Gastroesophageal sphincter (tissue), 3 donors: ENCODE measurements at regions not wholly inside any gene's neighbourhood (a gene's known extent, or its start where the extent isn't known, plus 50 kb on each side); places are given as distances from the start of the nearest gene placed in this dataset.

Experiments
- EP300 ChIP-seq: sonication (generic); formaldehyde crosslinking; IDR thresholded peaks from one replicate; pipeline ENCODE4 v1.6.1; 2017; ENCODE audit warnings: antibody characterized with exemption, mild to moderate bottlenecking
- POLR2A ChIP-seq, 2 donors: fragments of 450-650 bp; IDR thresholded peaks; one replicate each; pipeline ENCODE4 v1.6.1; 2017; ENCODE audit warnings: antibody characterized with exemption in 2 of 2, mild to moderate bottlenecking in 2 of 2, moderate library complexity in 1 of 2
- POLR2AphosphoS5 ChIP-seq: sonication (generic); formaldehyde crosslinking; IDR thresholded peaks from one replicate; pipeline ENCODE4 v1.6.1; 2017; ENCODE audit warnings: antibody characterized with exemption
- TF ChIP-seq, protein P1 (sequence below), 4 experiments: fragments of 200-600 bp in 2 of 4; fragments of 450-650 bp in 2 of 4; sonication (generic) in 1 of 4; IDR thresholded peaks; one replicate each; pipeline ENCODE4 v1.5.1; 2017 to 2019; ENCODE audit warnings: antibody characterized with exemption in 4 of 4, mild to moderate bottlenecking in 2 of 4, moderate library complexity in 2 of 4

DNA sequence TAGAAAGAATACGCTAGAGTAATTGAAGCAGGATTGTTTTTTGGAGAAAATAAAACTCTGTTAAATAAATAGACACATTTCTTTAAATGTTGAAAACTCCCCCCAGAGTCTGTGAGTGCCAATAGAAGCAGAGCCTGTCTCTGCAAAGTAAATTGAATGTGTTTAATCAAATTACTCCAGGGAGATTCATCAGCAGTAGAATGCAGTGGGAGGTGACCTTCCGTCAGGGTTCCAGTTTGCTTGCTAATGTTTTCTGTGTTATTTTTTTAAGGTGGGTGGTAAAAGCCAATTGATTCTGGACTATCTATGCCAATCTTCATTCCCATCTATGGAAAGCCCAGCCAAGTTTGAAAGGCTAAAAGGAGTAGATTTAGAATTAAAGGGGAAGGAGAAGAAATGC is 612.4 kb upstream of the GRM7 start:
- TF ChIP-seq, protein P1, sequence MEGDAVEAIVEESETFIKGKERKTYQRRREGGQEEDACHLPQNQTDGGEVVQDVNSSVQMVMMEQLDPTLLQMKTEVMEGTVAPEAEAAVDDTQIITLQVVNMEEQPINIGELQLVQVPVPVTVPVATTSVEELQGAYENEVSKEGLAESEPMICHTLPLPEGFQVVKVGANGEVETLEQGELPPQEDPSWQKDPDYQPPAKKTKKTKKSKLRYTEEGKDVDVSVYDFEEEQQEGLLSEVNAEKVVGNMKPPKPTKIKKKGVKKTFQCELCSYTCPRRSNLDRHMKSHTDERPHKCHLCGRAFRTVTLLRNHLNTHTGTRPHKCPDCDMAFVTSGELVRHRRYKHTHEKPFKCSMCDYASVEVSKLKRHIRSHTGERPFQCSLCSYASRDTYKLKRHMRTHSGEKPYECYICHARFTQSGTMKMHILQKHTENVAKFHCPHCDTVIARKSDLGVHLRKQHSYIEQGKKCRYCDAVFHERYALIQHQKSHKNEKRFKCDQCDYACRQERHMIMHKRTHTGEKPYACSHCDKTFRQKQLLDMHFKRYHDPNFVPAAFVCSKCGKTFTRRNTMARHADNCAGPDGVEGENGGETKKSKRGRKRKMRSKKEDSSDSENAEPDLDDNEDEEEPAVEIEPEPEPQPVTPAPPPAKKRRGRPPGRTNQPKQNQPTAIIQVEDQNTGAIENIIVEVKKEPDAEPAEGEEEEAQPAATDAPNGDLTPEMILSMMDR (IDR thresholded peaks at IDR 0.05): no peak
- TF ChIP-seq POLR2A (IDR thresholded peaks at IDR 0.05): no peak
- TF ChIP-seq POLR2AphosphoS5: no peak
- no peak for TF ChIP-seq EP300
